ENCODE measurements at regions not wholly inside any gene's neighbourhood (a gene's known extent, or its start where the extent isn't known, plus 50 kb on each side); places are given as distances from the start of the nearest gene placed in this dataset.

DNA sequence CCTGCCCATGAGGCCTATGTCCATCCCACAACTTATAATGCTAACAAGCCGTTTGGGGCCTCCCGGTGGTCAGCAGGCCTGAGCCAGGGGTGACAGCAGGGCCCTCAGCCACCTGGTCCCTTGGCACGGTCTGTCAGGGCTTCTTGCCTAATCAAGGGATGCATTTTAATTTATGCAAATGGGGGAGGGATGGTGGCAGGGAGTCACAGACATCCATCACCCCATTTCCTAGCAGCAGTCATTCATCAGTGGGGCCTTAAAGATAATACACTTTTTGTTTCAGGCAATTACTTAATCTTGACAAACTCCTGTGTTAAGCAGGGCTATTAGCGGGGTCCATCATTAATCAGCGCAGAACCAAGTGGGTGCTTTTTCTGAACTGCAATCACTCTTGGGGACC lies 174.5 kb downstream of the GLI2 start:
- no peaks in the 10 kb centered on the region for H4K20me1 ChIP-seq (ENCODE audit: control insufficient read depth, insufficient read depth)
- no peak overlapping the region for H3K9ac ChIP-seq (ENCODE audit: control insufficient read depth, insufficient read depth, low read length)
- no peaks in the 10 kb centered on the region for H3K79me2 ChIP-seq (ENCODE audit: control insufficient read depth, insufficient read depth, low read length)
- in situ Hi-C loops (cut with MboI) (no loop called here), intact Hi-C loops (cut with micrococcal nuclease; ENCODE audit: unreplicated experiment) (no loop called here)
- FAIRE-seq, result no peak
- ChIA-PET RAD21 (ENCODE audit: unreplicated experiment) (no interaction called here), POLR2A (no interaction called here), CTCF (no interaction called here), SMC1A (ENCODE audit: uncharacterized antibody, unreplicated experiment) (no interaction called here)
- no TSS peak for BruUV-seq (replicated peaks)
- no peak overlapping the region for H3K4me3 ChIP-seq
- H3K36me3 ChIP-seq (ENCODE audit: control insufficient read depth in 2 of 2, insufficient read depth in 2 of 2, low read length in 1 of 2), result no peaks in the 10 kb centered on the region
- TF ChIP-seq, protein P1, sequence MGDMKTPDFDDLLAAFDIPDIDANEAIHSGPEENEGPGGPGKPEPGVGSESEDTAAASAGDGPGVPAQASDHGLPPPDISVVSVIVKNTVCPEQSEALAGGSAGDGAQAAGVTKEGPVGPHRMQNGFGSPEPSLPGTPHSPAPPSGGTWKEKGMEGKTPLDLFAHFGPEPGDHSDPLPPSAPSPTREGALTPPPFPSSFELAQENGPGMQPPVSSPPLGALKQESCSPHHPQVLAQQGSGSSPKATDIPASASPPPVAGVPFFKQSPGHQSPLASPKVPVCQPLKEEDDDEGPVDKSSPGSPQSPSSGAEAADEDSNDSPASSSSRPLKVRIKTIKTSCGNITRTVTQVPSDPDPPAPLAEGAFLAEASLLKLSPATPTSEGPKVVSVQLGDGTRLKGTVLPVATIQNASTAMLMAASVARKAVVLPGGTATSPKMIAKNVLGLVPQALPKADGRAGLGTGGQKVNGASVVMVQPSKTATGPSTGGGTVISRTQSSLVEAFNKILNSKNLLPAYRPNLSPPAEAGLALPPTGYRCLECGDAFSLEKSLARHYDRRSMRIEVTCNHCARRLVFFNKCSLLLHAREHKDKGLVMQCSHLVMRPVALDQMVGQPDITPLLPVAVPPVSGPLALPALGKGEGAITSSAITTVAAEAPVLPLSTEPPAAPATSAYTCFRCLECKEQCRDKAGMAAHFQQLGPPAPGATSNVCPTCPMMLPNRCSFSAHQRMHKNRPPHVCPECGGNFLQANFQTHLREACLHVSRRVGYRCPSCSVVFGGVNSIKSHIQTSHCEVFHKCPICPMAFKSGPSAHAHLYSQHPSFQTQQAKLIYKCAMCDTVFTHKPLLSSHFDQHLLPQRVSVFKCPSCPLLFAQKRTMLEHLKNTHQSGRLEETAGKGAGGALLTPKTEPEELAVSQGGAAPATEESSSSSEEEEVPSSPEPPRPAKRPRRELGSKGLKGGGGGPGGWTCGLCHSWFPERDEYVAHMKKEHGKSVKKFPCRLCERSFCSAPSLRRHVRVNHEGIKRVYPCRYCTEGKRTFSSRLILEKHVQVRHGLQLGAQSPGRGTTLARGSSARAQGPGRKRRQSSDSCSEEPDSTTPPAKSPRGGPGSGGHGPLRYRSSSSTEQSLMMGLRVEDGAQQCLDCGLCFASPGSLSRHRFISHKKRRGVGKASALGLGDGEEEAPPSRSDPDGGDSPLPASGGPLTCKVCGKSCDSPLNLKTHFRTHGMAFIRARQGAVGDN (IDR thresholded peaks at IDR 0.05), result no peak
- TF ChIP-seq PML (IDR thresholded peaks at IDR 0.05; ENCODE audit: low read length) (no peak), SP1 (IDR thresholded peaks at IDR 0.05; ENCODE audit: low read depth, low read length) (no peak)
- no peaks in the 10 kb centered on the region for H3K9me3 ChIP-seq (replicated peaks; ENCODE audit: control insufficient read depth, insufficient read depth, low read length)
- H3K4me2 ChIP-seq (ENCODE audit: control insufficient read depth, insufficient read depth), result no peak overlapping the region
- no peak for ATAC-seq
- H3K4me1 ChIP-seq (ENCODE audit: control insufficient read depth, insufficient read depth, low read length), result no peaks in the 10 kb centered on the region
- H3K27ac ChIP-seq (ENCODE audit: control insufficient read depth, insufficient read depth), result no peak overlapping the region
- no peak overlapping the region for H2AFZ ChIP-seq (ENCODE audit: control insufficient read depth, low read depth, low read length)
- WGBS (ENCODE audit: insufficient coverage, insufficient replicate concordance, low lambda C conversion rate, missing lambda C conversion rate), result 39% methylated on average over 5 of the region's 5 CpGs
- peaks cover 0 to 6% of the 10 kb centered on the region in 2 experiments; a peak in 3 of 4 replicates for H3K27me3 ChIP-seq (replicated peaks in 1 of 2; ENCODE audit: control insufficient read depth in 2 of 2, insufficient read depth in 2 of 2, low read length in 1 of 2)
- DNase-seq (ENCODE audit: low read depth, low spot score), result no peak
